Stimulated activated CD4-positive, alpha-beta T cell treated with anti-CD3 and anti-CD28 coated beads, Interleukin-2, amount 100 ng/mL, for 4 hours (primary cell): ENCODE measurements at regions not wholly inside any gene's neighbourhood (a gene's known extent, or its start where the extent isn't known, plus 50 kb on each side); places are given as distances from the start of the nearest gene placed in this dataset.

Source experiments
- DNase-seq: peaks from one replicate; pipeline ENCODE4 v3.0.0-alpha.2; 2020; ENCODE audit warnings: low read depth

DNA sequence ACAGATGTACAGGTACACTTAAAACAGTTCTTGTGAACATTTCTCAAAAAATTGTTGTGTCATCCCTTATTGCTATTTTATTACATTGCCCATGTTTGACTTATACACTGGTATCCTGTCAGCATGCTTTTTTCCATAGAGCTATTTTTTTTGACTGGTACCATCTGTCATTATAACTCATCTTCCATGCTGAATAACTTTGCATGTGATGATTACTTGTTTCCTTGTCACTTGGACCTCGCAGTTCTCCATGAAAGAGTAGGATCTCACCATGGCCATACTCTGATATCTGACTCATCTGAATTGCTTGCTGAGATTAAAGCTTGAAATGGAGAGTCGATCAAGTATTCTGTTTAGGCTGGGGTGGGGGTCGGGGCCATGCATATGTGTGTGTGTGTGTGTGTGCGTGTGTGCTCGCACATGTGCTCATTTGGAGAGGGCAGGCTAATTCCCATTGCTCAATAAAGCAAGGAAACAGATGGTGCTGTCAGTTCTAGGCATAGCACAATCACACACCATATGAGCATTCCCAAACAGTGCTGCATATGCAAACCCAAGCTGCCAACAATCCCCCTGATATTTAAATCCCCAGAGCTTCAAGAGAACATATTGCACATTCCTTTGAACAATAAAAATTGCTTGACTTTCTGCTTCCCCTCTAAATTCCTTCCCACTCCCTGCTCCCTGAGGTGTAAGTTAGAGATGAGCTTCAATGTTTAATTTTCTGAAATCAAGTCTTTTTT lies 62.9 kb downstream of the NHLRC3 start:
- no peak for DNase-seq

DNA sequence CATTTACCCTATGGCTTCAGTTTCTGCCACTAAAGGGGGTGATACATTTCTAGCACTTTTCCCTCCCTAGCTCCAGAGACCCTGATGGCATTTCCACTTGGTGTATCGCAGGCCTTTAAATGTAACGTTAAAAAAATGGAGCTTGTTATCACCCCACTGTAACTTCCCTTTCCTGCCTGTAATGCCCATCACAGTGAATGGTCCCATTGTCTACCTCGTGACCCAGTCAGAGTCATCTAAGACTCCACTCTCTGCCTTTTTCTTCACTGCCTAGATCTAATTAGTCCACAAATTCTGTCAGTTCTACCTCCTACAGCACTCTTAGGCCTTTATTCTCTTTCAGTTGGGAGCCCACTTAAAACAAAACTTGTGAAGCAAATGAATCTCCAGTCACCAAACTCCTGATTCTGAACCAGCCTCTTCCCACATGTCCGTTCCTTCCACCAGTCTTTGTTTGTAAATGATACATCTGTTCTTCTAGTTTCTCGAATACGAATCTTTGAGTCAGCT lies 64.8 kb downstream of the NHLRC3 start:
- no peak for DNase-seq

DNA sequence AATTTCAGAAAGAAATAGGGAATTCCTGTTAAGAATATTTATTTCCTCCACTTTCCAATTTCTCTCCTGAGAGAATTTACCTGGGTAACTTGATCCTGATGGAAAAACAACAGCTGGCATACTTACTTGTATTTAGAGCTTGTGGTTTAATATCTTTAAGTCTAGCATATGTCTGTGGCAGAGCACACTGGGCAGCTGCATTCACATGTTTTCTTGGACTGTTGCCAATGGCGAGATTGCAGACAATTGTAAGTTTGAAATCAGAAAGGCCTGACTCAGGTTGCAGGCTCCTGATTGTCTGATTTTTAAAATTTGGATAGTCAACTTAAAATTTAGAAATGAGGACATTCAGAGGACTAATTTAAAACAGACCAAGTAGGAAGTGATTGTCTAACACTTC lies 66.9 kb downstream of the NHLRC3 start:
- DNase-seq: no peak

DNA sequence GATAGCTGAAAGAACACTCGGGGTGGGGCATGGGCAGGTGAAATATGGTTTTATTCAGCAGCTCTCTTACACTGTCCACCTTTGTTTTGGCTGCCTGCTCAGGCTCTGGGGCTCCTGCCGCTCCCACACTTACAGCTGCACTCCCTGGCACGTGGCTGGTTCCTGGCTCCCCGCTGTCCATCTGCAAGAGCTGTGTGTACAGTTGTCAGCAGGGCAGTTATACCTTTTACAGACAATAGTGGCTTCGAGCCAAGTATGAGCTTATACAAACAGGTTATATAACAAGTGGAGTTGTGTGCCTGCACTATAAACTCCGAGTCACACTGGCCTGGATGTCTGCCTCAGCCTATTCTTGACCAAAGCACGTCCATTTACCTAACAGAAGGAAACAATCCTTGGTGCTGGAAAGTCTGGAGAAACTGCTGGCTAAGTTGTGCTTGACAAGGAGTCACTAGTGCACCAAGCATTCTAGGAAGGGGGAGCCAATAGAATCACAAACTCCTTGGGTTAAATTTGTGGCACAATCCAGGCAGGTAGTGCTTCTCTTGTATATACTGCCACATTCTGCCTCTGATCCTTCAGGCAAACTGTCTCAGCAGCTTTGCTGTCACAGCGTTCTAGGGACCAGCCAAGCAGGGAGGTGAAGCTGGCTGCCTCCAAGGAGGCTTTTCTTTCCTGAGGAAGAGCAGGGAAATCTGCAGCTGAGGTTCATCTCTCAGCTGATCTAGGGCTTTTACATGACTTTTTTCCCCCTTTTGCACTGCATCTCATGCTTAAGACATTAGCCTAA lies 68.2 kb downstream of the NHLRC3 start:
- DNase-seq: no peak

DNA sequence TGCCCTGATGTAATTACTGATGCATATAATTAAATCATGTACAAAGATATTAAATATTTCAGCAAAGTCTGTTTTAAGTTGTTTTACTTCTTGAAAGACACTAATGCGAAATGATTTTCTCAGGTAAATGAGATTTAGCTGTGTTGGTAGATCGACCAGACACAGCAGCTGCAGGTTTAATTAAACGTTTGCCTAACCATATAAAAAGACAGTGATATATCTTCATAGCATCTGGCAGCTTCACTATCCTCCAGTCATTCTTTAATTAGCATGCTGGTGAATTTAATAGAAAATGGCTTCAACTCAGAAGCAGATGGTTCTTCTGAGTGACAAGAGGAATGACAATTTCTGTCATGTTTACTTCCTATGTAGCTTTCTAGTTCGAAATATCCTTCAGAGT lies 69.3 kb downstream of the NHLRC3 start:
- DNase-seq: no peak

DNA sequence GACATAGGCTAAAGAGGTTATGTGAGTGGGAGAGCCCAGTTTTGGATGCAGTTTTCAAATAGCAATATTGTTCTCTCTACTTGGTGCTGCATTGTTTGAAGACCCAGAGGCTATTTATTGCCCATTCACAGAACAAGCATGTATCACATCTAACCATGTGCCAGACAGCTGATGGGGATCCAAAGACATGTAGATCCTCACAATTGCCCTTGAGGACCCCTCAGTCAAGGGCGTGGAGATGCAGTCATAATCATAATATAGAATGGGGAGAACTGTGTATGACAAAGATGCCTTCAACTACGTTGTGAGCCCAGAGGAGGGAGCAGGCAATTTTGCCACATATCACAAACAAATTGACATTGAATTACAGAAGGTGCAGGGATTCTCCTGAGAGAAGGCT lies 70.5 kb downstream of the NHLRC3 start:
- DNase-seq: no peak

DNA sequence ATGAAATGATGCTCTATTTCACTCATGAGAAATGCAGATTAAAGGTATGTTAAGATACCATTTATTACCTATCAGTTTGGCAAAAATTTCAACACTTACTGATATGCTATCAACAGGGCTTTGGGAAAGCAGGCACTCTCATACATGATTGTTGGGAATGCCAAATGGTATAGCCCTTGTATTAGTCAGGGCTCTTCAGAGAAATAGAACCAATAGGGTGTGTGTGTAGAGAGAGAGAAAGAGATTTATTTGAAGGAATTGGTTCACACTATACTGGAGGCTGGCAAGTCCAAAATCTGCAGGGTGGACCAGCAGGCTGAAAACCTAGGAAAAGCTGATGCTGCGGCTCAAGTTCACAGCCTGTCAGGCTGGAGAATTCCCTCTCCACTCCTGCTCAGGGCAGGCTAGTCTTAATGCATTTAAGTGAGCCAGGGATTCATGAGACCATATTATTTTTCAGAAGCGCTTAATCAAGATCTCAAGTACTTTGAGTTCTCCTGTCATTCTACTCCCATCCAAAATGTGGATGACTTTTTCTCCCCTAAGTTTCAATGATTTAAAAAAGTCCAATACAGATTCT lies 72.4 kb downstream of the NHLRC3 start:
- no peak for DNase-seq

DNA sequence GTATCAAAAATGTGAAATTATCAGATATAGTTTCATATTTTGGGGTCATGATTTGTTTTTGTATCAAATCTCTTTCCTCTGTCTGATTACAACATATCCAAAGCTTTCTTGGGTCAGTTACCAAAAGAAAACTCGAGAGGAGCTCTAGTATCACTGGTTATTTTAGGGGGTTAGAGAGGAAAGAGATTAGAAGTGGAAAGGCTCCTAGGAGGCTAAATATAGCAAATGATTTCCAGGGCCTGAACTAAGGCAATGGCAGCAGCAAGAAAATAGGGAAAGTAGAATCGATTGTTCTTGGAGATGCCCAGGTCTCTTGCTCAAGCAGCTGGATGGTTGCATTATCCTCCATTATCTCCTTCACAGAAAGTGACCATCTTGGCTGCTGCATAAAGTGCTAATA lies 72.9 kb downstream of the NHLRC3 start:
- DNase-seq: no peak

DNA sequence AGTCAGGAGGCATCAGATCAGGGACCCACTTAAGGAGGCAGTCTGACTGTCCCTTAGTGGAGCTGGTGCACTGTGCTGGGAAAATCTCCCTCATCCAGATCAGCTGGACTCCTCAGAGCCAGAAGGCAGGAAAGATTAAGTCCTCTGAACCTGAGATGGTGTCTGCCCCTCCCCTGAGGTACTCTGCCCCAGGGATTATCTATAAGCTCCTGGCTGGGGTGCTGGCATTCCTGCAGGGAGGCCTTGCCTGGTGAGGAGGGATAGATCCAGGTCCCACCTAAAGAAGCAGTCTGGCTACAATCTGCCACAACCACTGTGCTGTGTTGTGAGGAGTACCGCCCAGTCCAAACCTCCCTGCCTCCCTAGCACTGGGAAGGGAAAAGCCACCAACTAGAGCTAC lies 81.2 kb downstream of the NHLRC3 start:
- DNase-seq: no peak

DNA sequence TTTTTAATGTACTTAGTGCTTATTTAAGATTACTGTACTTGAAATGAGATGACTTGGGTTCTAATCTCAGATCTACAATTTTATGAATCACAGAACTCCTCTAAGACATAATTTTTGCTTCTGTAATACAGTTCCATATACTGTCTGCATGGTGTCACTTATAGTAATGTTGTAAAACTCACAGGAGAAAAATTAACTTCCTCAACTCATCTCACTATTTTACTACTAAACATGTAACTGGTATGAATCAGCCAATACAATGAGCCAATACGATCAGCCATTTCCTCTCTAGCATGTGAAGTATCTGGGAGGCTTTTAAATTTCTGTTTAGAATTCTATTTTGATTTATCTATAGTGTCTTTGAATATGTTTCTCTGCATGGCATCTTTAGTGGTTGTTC lies 85.3 kb downstream of the NHLRC3 start:
- no peak for DNase-seq

DNA sequence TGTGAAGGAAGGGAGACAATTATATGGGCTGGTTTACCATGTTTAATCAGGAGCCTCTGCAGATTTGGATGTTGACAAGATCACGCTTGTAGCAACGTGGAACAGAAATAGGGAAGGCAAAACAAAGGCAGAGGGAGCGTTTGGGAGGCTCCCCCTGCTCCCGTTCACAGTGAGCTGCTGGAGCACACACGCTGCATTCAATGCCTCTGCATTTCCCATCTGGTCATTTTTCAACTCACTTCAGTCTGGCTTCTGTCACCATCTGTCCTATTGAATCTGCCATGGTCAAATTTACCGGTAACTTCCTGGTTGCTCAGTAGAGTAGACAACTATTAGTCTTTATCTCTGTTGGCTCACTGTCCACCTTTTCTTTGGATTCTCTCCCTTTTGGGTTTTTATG lies 91.0 kb downstream of the NHLRC3 start:
- DNase-seq: no peak

DNA sequence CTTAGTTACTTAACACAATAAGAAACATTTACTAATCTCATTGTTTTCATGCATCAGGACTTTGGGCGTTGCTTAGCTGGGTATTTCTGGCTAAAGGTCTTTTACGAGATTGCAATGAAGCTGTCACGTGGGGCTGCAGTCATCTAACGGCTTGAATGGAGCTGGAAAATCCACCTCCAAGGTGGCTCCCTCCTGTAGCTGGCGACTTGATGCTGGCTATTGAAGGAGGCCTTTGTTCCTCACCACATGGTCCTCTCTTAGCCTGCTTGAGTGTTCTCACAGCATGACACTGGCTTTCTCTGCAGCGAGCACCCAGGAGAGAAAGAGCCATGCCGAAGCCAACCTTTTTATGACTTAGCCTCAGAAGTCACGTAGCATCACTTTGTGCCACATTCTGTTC lies 92.0 kb downstream of the NHLRC3 start:
- DNase-seq: no peak

DNA sequence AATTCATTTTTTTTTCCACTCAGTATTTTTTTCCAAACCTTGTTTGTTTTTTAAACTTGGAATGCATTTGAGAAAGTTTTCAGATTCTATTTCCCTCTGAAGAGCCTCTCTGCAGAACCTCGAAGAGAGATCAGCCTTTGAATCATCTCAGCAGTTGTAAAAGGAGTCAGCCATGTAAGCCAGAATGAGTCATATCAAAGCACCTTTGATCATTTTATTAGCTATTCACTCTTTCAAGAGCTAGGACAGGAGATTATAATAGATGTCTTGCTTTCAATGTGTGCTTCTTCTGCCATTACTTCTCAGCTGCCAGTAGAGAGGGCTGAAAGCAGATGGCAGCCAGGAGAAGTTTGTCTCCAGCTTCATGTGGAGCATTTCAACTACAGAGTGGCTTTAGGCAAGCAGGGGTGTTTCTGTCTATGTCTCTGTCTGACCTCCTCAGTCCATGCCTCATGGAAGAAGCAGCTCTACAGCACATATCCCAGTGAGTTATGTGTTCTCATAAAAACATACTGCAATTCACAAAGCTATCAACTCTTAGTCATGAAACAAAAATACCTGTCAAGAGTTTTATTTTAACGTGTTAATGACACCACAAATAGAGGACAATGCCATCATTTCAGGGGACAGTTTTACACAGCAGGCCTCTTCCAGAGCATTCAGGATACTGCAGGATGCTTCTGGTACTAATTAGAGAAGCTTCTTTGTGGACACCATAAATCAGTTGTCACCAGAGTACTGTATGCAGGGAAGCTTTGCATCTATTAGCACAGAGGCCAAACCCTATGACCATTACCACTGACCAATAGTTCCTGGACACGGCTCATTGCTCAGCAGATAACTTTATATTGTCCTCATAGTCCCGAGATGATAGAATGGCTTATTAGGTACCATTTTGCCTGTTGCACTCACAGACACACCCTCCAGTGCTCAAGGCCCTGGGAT lies 94.3 kb downstream of the NHLRC3 start:
- no peak for DNase-seq

DNA sequence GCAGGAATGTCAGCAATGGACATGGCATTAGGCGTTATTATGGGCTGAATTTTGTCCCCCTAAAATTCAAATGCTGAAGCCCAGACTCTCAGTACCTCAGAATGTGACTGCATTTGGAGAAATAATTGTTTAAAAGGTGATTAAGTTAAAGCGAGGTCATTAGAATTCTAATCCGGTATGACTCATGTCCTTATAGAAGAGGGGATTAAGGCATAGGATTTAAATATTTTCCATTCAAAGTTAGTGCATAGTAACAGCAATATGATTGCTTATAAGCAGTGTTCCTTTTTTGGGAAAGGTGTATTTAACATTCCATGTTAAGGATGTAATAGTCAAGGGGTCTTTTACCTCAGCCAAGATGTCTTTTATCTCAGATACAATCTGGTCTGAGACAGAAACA lies 95.5 kb downstream of the NHLRC3 start:
- DNase-seq: no peak

DNA sequence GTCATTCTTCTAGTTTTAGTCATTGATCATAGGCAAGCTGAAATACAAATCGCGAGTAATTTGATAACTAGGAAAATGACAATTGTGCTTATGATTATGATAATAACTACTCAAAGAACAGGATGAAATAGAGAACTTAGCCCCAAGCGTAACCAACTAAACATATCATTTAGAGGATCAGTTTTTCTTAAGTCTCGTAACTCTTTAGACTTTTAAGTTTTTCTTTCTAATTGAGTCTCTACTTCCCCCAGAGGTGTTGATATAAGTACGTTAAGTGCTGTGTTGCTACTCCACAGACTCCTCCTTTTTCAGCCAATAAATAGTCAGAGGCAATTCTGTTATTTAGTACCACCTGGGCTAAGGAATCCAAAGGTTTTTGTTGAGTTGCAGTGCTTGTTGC lies 96.3 kb downstream of the NHLRC3 start:
- no peak for DNase-seq

DNA sequence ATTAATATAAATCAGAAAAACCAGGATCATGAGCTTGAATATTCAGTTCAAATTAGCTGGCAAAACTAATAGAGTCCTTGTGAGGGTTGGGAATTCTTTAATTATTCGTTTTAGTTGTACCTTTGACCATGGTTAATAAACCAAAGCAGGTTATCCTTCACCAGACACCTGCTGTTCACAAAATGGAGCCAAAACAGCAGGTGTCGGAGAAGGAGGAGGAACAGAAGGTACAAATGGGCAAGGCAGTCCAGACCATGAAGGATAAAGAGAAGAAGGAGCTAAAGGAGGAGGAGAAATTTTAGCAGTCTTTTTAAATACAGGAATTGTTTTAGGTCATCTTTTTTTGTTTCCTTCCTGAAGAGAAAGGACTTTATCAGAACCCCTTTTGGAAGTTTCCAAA lies 106.1 kb downstream of the NHLRC3 start:
- DNase-seq: no peak

DNA sequence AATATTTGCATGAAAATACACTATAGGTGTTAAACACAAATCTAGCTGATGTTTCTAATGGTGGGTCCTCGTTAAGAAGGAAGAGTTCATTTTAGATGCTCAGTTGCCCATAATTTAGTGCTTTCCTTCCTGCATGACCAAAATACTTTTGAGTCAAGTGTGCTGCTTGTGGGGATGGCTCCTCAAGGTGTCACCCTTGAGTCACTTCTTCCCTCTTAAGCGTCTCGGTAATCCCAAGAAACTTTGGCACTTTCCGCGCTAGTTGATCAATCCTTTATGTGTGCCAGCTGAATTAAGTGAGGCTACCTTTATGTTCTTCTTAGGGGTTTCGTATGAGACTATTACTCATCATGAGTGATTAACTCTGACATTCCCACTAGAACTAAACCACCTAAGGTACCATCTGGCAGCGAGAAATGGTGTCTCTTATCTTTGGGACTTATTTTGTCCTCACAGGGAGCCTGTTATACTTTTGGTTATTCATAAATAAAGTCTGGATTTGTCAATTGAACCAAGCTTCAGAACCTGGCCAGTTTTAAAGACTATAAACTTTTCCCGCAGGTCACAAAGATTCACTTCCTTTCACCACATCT lies 106.8 kb downstream of the NHLRC3 start:
- no peak for DNase-seq

DNA sequence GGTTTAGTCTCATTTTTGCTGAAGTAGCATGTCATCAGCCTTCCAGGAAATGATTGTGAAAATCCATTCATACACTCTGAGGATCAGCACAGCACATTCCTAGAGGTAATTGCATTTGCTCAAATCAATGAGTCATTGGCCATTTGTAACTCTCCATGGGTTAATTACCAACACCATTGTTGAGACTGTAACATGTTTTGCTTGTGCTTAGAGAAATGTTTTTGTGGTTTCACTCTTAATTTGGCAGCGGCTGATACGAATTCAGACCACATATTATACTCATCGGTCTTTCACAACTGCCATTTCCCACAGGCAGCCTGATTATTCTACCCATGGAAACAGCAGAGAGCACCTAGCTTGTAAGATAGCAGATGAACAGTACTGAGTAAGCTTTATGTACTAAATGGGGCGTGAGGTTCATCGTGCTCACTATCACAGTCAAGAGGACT lies 110.3 kb downstream of the NHLRC3 start:
- no peak for DNase-seq

DNA sequence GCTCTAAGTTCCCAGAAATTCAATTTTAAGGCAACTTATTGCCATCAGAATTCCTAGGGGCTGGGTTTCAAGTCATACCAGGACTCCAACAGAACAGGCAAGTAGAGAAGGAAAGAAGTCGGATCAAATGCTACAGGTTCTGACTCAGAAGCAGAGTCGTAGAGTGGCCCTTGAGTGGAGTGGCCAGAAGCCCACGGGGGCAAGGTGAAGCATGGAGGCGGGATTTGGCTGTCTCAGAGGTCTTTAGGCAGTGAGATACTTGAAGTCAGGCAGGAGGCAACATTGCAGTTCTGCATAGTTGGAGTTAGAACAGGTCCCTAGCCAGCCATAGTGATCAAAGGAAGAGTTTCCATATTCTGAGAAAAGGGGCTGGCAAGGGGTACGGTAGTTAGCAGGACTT lies 111.6 kb downstream of the NHLRC3 start:
- DNase-seq: no peak

DNA sequence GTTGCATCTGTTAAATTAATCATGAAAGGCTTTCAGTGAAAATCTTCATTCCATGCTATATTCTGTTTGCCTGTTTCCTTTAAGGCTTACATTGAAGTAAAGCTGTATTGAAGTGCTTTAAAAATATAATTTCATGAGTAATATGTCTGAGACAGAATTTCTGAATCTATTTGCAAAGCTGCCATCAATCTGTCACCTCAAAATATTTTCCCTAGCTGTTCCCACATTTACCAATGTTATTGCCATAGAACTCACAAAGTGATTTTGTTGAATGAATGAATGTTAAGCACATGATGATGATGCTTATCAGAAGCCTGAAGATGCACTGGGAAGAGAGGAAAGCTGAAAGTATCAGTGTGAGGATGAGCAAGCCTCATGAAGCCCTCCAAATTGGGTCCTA lies 115.8 kb downstream of the NHLRC3 start:
- no peak for DNase-seq

DNA sequence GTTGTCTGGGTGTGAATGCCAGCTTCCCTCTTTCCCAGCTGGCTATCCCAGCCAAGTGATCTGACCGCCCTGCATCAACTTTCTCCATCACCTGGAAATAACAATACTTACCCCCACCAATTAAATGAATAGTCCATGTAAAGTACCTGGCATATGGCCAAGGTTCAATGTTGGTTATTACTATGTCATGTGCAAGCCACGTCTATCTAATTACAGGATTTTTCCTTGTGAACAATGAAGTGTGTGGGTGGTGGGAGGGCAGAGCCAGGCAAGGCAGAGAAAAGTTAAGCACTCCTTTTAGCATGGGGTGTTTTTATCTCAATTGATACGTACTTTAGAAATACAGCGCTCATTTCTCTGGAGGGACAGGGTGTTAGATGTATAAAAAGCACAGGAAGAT lies 121.1 kb downstream of the NHLRC3 start:
- DNase-seq: no peak
